ENCODE measurements at regions not wholly inside any gene's neighbourhood (a gene's known extent, or its start where the extent isn't known, plus 50 kb on each side); places are given as distances from the start of the nearest gene placed in this dataset.
"Not testable (repeated sequence)": the region's sequence is repeated elsewhere in the genome, so short reads cannot be mapped to it uniquely, and the experiment has no call there.

- H3K9ac ChIP-seq (ENCODE audit: low read depth, low read length): no peak overlapping the region
- H3K9me3 ChIP-seq (replicated peaks; ENCODE audit: low read length): no peaks in the 10 kb centered on the region
- no peaks in the 10 kb centered on the region for H3K27me3 ChIP-seq (ENCODE audit: control insufficient read depth, insufficient read depth, low read length)
- no peak overlapping the region for H3K4me2 ChIP-seq (ENCODE audit: low read length)
- no peak overlapping the region for H3K4me3 ChIP-seq (ENCODE audit: low read length)
- peaks cover 52% of the 10 kb centered on the region for H3K4me1 ChIP-seq (ENCODE audit: control insufficient read depth, insufficient read depth, low read length)
- H3K36me3 ChIP-seq (ENCODE audit: insufficient read depth, low read length): no peaks in the 10 kb centered on the region
Measured at GRCh38 chr6:139985236-139985815, 610.9 kb upstream of the CITED2 start.

GRCh38 chr6:139984317-139984716 lies 609.9 kb upstream of the CITED2 start:
- Histone ChIP-seq H3K4me1 (ENCODE audit: control insufficient read depth, insufficient read depth, low read length) (peaks cover 62% of the 10 kb centered on the region), H3K4me2 (ENCODE audit: low read length) (no peak overlapping the region)

GRCh38 chr6:139983555-139984276 lies 609.3 kb upstream of the CITED2 start:
- H3K4me3 ChIP-seq (ENCODE audit: low read length): no peak overlapping the region
- no peaks in the 10 kb centered on the region for H3K27me3 ChIP-seq (ENCODE audit: control insufficient read depth, insufficient read depth, low read length)
- no peaks in the 10 kb centered on the region for H3K36me3 ChIP-seq (ENCODE audit: insufficient read depth, low read length)
- peaks cover 68% of the 10 kb centered on the region for H3K4me1 ChIP-seq (ENCODE audit: control insufficient read depth, insufficient read depth, low read length)
- no peaks in the 10 kb centered on the region for H3K9me3 ChIP-seq (replicated peaks; ENCODE audit: low read length)
- H3K9ac ChIP-seq (ENCODE audit: low read depth, low read length): peak overlapping the region; percentile 80
- H3K4me2 ChIP-seq (ENCODE audit: low read length): peak overlapping the region; percentile 52

More at GRCh38 chr6:139984317-139984716, 609.9 kb upstream of the CITED2 start:
- H3K27me3 ChIP-seq (ENCODE audit: control insufficient read depth, insufficient read depth, low read length): no peaks in the 10 kb centered on the region
- no peak overlapping the region for H3K4me3 ChIP-seq (ENCODE audit: low read length)
- H3K9ac ChIP-seq (ENCODE audit: low read depth, low read length): peak overlapping the region; percentile 26
- no peaks in the 10 kb centered on the region for H3K36me3 ChIP-seq (ENCODE audit: insufficient read depth, low read length)
- no peaks in the 10 kb centered on the region for H3K9me3 ChIP-seq (replicated peaks; ENCODE audit: low read length)

GRCh38 chr6:139982652-139983295 lies 608.3 kb upstream of the CITED2 start:
- no peaks in the 10 kb centered on the region for H3K36me3 ChIP-seq (ENCODE audit: insufficient read depth, low read length)

GRCh38 chr6:139982195-139982594 lies 607.7 kb upstream of the CITED2 start:
- Histone ChIP-seq H3K4me3 (ENCODE audit: low read length) (no peak overlapping the region), H3K9ac (ENCODE audit: low read depth, low read length) (peak overlapping the region; percentile 80)

More at GRCh38 chr6:139982652-139983295, 608.3 kb upstream of the CITED2 start:
- H3K4me3 ChIP-seq (ENCODE audit: low read length): peak overlapping the region; percentile 31
- H3K4me2 ChIP-seq (ENCODE audit: low read length): peak overlapping the region; percentile 52
- H3K9me3 ChIP-seq (replicated peaks; ENCODE audit: low read length): no peaks in the 10 kb centered on the region
- peaks cover 77% of the 10 kb centered on the region for H3K4me1 ChIP-seq (ENCODE audit: control insufficient read depth, insufficient read depth, low read length)
- peak overlapping the region; percentile 80 for H3K9ac ChIP-seq (ENCODE audit: low read depth, low read length)
- H3K27me3 ChIP-seq (ENCODE audit: control insufficient read depth, insufficient read depth, low read length): no peaks in the 10 kb centered on the region

GRCh38 chr6:139981768-139982181 lies 607.3 kb upstream of the CITED2 start:
- Histone ChIP-seq H3K9me3 (replicated peaks; ENCODE audit: low read length) (no peaks in the 10 kb centered on the region), H3K4me3 (ENCODE audit: low read length) (no peak overlapping the region), H3K4me1 (ENCODE audit: control insufficient read depth, insufficient read depth, low read length) (peaks cover 83% of the 10 kb centered on the region), H3K4me2 (ENCODE audit: low read length) (peak overlapping the region; percentile 52), H3K36me3 (ENCODE audit: insufficient read depth, low read length) (no peaks in the 10 kb centered on the region), H3K9ac (ENCODE audit: low read depth, low read length) (peak overlapping the region; percentile 80), H3K27me3 (ENCODE audit: control insufficient read depth, insufficient read depth, low read length) (no peaks in the 10 kb centered on the region)

More at GRCh38 chr6:139982195-139982594, 607.7 kb upstream of the CITED2 start:
- no peaks in the 10 kb centered on the region for H3K27me3 ChIP-seq (ENCODE audit: control insufficient read depth, insufficient read depth, low read length)
- peaks cover 83% of the 10 kb centered on the region for H3K4me1 ChIP-seq (ENCODE audit: control insufficient read depth, insufficient read depth, low read length)
- H3K9me3 ChIP-seq (replicated peaks; ENCODE audit: low read length): no peaks in the 10 kb centered on the region
- peak overlapping the region; percentile 52 for H3K4me2 ChIP-seq (ENCODE audit: low read length)
- H3K36me3 ChIP-seq (ENCODE audit: insufficient read depth, low read length): no peaks in the 10 kb centered on the region

GRCh38 chr6:139981066-139981624 lies 606.7 kb upstream of the CITED2 start:
- H3K36me3 ChIP-seq (ENCODE audit: insufficient read depth, low read length): no peaks in the 10 kb centered on the region
- peak overlapping the region; percentile 80 for H3K9ac ChIP-seq (ENCODE audit: low read depth, low read length)
- H3K4me3 ChIP-seq (ENCODE audit: low read length): no peak overlapping the region
- peak overlapping the region; percentile 52 for H3K4me2 ChIP-seq (ENCODE audit: low read length)
- no peaks in the 10 kb centered on the region for H3K27me3 ChIP-seq (ENCODE audit: control insufficient read depth, insufficient read depth, low read length)
- H3K9me3 ChIP-seq (replicated peaks; ENCODE audit: low read length): no peaks in the 10 kb centered on the region
- H3K4me1 ChIP-seq (ENCODE audit: control insufficient read depth, insufficient read depth, low read length): peaks cover 83% of the 10 kb centered on the region

GRCh38 chr6:139980631-139981030 lies 606.2 kb upstream of the CITED2 start:
- Histone ChIP-seq H3K9ac (ENCODE audit: low read depth, low read length) (peak overlapping the region; percentile 80), H3K4me1 (ENCODE audit: control insufficient read depth, insufficient read depth, low read length) (peaks cover 83% of the 10 kb centered on the region)
- H3K4me2 ChIP-seq (ENCODE audit: low read length); H3K36me3 ChIP-seq (ENCODE audit: insufficient read depth, low read length); H3K9me3 ChIP-seq (replicated peaks; ENCODE audit: low read length); H3K27me3 ChIP-seq (ENCODE audit: control insufficient read depth, insufficient read depth, low read length); H3K4me3 ChIP-seq (ENCODE audit: low read length): not testable (repeated sequence)

- H3K36me3 ChIP-seq (ENCODE audit: insufficient read depth, low read length): no peaks in the 10 kb centered on the region
- H3K27me3 ChIP-seq (ENCODE audit: control insufficient read depth, insufficient read depth, low read length): no peaks in the 10 kb centered on the region
- no peaks in the 10 kb centered on the region for H3K9me3 ChIP-seq (replicated peaks; ENCODE audit: low read length)
- H3K4me1 ChIP-seq (ENCODE audit: control insufficient read depth, insufficient read depth, low read length): peaks cover 84% of the 10 kb centered on the region
- H3K9ac ChIP-seq (ENCODE audit: low read depth, low read length): peak overlapping the region; percentile 76
- peak overlapping the region; percentile 4 for H3K4me3 ChIP-seq (ENCODE audit: low read length)
- H3K4me2 ChIP-seq (ENCODE audit: low read length): peak overlapping the region; percentile 32
Measured at GRCh38 chr6:139979021-139979725, 604.7 kb upstream of the CITED2 start.

- peaks cover 84% of the 10 kb centered on the region for H3K4me1 ChIP-seq (ENCODE audit: control insufficient read depth, insufficient read depth, low read length)
Measured at GRCh38 chr6:139977887-139978332, 603.5 kb upstream of the CITED2 start.

More at GRCh38 chr6:139977887-139978332, 603.5 kb upstream of the CITED2 start:
- peak overlapping the region; percentile 32 for H3K4me2 ChIP-seq (ENCODE audit: low read length)
- H3K4me3 ChIP-seq (ENCODE audit: low read length): no peak overlapping the region
- H3K27me3 ChIP-seq (ENCODE audit: control insufficient read depth, insufficient read depth, low read length): no peaks in the 10 kb centered on the region
- no peaks in the 10 kb centered on the region for H3K9me3 ChIP-seq (replicated peaks; ENCODE audit: low read length)
- H3K9ac ChIP-seq (ENCODE audit: low read depth, low read length): peak overlapping the region; percentile 76
- H3K36me3 ChIP-seq (ENCODE audit: insufficient read depth, low read length): no peaks in the 10 kb centered on the region

Measured in skeletal muscle satellite cell (primary cell).